ENCODE measurements at regions not wholly inside any gene's neighbourhood (a gene's known extent, or its start where the extent isn't known, plus 50 kb on each side); places are given as distances from the start of the nearest gene placed in this dataset.

DNA sequence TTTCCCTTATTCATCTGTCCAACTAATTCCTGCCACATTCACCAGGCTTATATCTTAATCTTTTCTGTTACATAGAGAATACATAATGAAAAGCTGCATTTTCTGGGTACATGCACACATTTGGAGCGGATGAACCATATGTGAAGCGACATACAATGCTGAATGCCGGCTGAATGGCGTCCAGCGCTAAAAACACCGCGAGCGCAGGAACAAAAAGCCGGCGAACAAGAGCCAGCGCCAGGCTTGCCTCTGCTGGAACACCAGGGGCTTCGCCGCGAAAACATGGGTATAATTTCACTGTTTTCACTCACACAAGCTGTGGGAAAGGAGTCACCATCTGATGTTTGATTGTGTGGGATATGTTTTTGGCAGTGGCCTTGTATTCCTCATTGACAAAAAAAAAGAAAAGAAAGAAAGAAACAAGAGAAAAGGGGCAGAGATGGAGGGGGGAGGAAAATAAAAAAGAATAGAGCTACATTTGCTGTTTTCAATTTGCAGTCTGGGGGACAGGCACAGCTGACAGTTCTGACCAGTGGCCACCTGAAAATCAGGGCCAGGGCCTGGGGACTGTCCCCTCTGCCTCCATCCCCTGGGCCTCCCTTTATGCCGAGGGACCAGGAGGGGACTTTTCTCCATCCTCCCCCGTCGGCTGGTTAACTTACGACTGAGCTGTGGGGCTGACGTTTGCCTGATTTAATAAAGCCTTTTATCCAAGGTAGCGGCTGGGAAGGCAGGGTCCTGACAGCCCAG, 70.2 kb upstream of the OLIG2 start:
- no peak overlapping the region for H3K4ac ChIP-seq (ENCODE audit: low read depth, low read length)
- POLR2A ChIA-PET (ENCODE audit: unreplicated experiment), result no interaction called here
- CTCF ChIA-PET, result interaction anchor here (0.6 to 1.6 kb wide), 2 partner anchors 15 to 350 kb away, joined by 3 to 4 read pairs; no protein-coding TSS in a partner anchor
- intact Hi-C loops (cut with micrococcal nuclease) (no loop called here), dilution Hi-C loops (cut with HindIII; ENCODE audit: low sequenced_read_pairs, unreplicated experiment) (no loop called here), in situ Hi-C loops (cut with MboI; ENCODE audit: low sequenced_read_pairs) (no loop called here)
- H3K27ac ChIP-seq (ENCODE audit: insufficient read depth, low read length), result no peak overlapping the region
- H3K9me3 ChIP-seq (ENCODE audit: control insufficient read depth, insufficient read depth, low read length), result no peaks in the 10 kb centered on the region
- no peak overlapping the region for H4K5ac ChIP-seq (ENCODE audit: low read depth, low read length)
- DNase-seq (no peak), ATAC-seq (ENCODE audit: low read depth) (no peak)
- TF ChIP-seq CEBPB (IDR thresholded peaks at IDR 0.05; ENCODE audit: low read depth, low read length) (no peak), POLR2A (IDR thresholded peaks at IDR 0.05; ENCODE audit: low read depth, low read length) (no peak), CHD1 (IDR thresholded peaks at IDR 0.05; ENCODE audit: low read depth, low read length) (no peak), RAD21 (IDR thresholded peaks at IDR 0.05; ENCODE audit: low read length) (no peak), NFE2L2 (IDR thresholded peaks at IDR 0.05; ENCODE audit: low read depth, low read length) (no peak), BHLHE40 (IDR thresholded peaks at IDR 0.05; ENCODE audit: low read depth, low read length) (no peak), RCOR1 (IDR thresholded peaks at IDR 0.05; ENCODE audit: insufficient replicate concordance, low read length) (no peak), RFX5 (IDR thresholded peaks at IDR 0.05; ENCODE audit: low read depth, low read length) (no peak), MAFK (IDR thresholded peaks at IDR 0.05; ENCODE audit: low read depth, low read length) (no peak), SMC3 (IDR thresholded peaks at IDR 0.05; ENCODE audit: low read depth, low read length) (no peak), MAZ (IDR thresholded peaks at IDR 0.05; ENCODE audit: borderline replicate concordance, low read depth, low read length) (no peak), FOS (IDR thresholded peaks at IDR 0.05; ENCODE audit: low read depth, low read length) (no peak), MXI1 (IDR thresholded peaks at IDR 0.05; ENCODE audit: borderline replicate concordance, low read depth, low read length) (no peak)
- TF ChIP-seq, protein P1, sequence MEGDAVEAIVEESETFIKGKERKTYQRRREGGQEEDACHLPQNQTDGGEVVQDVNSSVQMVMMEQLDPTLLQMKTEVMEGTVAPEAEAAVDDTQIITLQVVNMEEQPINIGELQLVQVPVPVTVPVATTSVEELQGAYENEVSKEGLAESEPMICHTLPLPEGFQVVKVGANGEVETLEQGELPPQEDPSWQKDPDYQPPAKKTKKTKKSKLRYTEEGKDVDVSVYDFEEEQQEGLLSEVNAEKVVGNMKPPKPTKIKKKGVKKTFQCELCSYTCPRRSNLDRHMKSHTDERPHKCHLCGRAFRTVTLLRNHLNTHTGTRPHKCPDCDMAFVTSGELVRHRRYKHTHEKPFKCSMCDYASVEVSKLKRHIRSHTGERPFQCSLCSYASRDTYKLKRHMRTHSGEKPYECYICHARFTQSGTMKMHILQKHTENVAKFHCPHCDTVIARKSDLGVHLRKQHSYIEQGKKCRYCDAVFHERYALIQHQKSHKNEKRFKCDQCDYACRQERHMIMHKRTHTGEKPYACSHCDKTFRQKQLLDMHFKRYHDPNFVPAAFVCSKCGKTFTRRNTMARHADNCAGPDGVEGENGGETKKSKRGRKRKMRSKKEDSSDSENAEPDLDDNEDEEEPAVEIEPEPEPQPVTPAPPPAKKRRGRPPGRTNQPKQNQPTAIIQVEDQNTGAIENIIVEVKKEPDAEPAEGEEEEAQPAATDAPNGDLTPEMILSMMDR (conservative IDR thresholded peaks at IDR 0.05; ENCODE audit: low read depth, low read length), result no peak
- TF ChIP-seq, protein P2, sequence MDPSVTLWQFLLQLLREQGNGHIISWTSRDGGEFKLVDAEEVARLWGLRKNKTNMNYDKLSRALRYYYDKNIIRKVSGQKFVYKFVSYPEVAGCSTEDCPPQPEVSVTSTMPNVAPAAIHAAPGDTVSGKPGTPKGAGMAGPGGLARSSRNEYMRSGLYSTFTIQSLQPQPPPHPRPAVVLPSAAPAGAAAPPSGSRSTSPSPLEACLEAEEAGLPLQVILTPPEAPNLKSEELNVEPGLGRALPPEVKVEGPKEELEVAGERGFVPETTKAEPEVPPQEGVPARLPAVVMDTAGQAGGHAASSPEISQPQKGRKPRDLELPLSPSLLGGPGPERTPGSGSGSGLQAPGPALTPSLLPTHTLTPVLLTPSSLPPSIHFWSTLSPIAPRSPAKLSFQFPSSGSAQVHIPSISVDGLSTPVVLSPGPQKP (IDR thresholded peaks at IDR 0.05; ENCODE audit: borderline replicate concordance, low read depth, low read length), result no peak
- TF ChIP-seq, protein P3, sequence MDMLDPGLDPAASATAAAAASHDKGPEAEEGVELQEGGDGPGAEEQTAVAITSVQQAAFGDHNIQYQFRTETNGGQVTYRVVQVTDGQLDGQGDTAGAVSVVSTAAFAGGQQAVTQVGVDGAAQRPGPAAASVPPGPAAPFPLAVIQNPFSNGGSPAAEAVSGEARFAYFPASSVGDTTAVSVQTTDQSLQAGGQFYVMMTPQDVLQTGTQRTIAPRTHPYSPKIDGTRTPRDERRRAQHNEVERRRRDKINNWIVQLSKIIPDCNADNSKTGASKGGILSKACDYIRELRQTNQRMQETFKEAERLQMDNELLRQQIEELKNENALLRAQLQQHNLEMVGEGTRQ (IDR thresholded peaks at IDR 0.05; ENCODE audit: low read depth, low read length), result no peak
- 91% methylated on average over 9 of the region's 20 CpGs; no CpG with 5 or more reads in 1 of the 2 experiments for WGBS, 2 experiments (ENCODE audit: extremely low coverage in 2 of 2, insufficient read length in 1 of 2)
- H3K4me2 ChIP-seq (ENCODE audit: low read depth, low read length), result no peak overlapping the region
- H2BK15ac ChIP-seq (ENCODE audit: low read depth, low read length), result no peak overlapping the region
- H3K18ac ChIP-seq (ENCODE audit: low read depth, low read length), result no peak overlapping the region
- no peaks in the 10 kb centered on the region for H4K20me1 ChIP-seq (ENCODE audit: insufficient read depth, low read length)
- H3K4me3 ChIP-seq (ENCODE audit: insufficient read depth, low read depth, low read length), result no peak overlapping the region
- H2BK5ac ChIP-seq (ENCODE audit: low read depth, low read length, poor library complexity, severe bottlenecking), result no peak overlapping the region
- peaks cover 44% of the 10 kb centered on the region for H3K27me3 ChIP-seq (ENCODE audit: control insufficient read depth, insufficient read depth, low read length)
- H3K23ac ChIP-seq (ENCODE audit: low read depth, low read length), result no peak overlapping the region
- BruUV-seq (replicated peaks), result no TSS peak
- H2BK120ac ChIP-seq (ENCODE audit: low read depth, low read length), result no peak overlapping the region
- H3K79me1 ChIP-seq (ENCODE audit: low read depth in 1 of 2, low read length in 2 of 2), result no peaks in the 10 kb centered on the region
- no peaks in the 10 kb centered on the region for H3K36me3 ChIP-seq (ENCODE audit: control insufficient read depth, insufficient read depth, low read length)
- no peak overlapping the region for H3K9ac ChIP-seq (ENCODE audit: low read depth, low read length)
- H3K9me1 ChIP-seq (ENCODE audit: insufficient read depth, low read length), result no peaks in the 10 kb centered on the region
- no peak overlapping the region for H2AK5ac ChIP-seq (ENCODE audit: low read depth, low read length)
- H2AFZ ChIP-seq (replicated peaks; ENCODE audit: low read length, poor library complexity), result no peak overlapping the region
- H4K8ac ChIP-seq (ENCODE audit: low read depth in 2 of 2, low read length in 2 of 2), result no peak overlapping the region
- no peaks in the 10 kb centered on the region for H3K4me1 ChIP-seq (ENCODE audit: control insufficient read depth, insufficient read depth, low read length)
- H2AK9ac ChIP-seq (replicated peaks; ENCODE audit: low read depth, low read length, poor library complexity), result no peak overlapping the region
- no peak overlapping the region for H4K91ac ChIP-seq (ENCODE audit: insufficient read depth, low read depth, low read length)
- no peak overlapping the region for H2BK20ac ChIP-seq (ENCODE audit: low read depth, low read length)
- H3K14ac ChIP-seq (replicated peaks; ENCODE audit: low read depth, low read length), result no peak overlapping the region
- H3K56ac ChIP-seq (ENCODE audit: extremely low read depth, insufficient read depth, low read length), result no peak overlapping the region

Data from IMR-90 (cell line).